Thoracic aorta (tissue), 2 donors: ENCODE measurements at regions not wholly inside any gene's neighbourhood (a gene's known extent, or its start where the extent isn't known, plus 50 kb on each side); places are given as distances from the start of the nearest gene placed in this dataset.

Experiments
- ATAC-seq: fragments of 150-250 bp; one replicate; pipeline ENCODE4 v1.8.0; 2017; ENCODE audit warnings: low read depth; ENCODE audit not compliant: insufficient number of reproducible peaks, low FRiP score
- DNase-seq: peaks from one replicate; pipeline ENCODE4 v3.0.0-alpha.2; 2020; ENCODE audit warnings: low spot score
- H3K27ac ChIP-seq, 2 donors: fragments of 200-600 bp; sonication (generic); 1 replicate in 1 of 2; 2 replicates in 1 of 2; pipeline ENCODE4 v1.5.1; 2016; ENCODE audit warnings: mild to moderate bottlenecking in 2 of 2, moderate library complexity in 2 of 2
- H3K27me3 ChIP-seq: fragments of 200-600 bp; sonication (generic); replicated peaks from 2 replicates; pipeline ENCODE4 v1.6.0; 2016; ENCODE audit warnings: mild to moderate bottlenecking; ENCODE audit not compliant: insufficient read depth
- H3K36me3 ChIP-seq: fragments of 200-600 bp; sonication (generic); one replicate; pipeline ENCODE4 v1.5.1; 2016
- H3K4me1 ChIP-seq, 2 donors: fragments of 200-600 bp; sonication (generic); 1 replicate in 1 of 2; 2 replicates in 1 of 2; pipeline versions ENCODE4 v1.5.1 to v1.6.0; 2016; ENCODE audit warnings: low read depth in 2 of 2, mild to moderate bottlenecking in 1 of 2; ENCODE audit not compliant: control insufficient read depth in 1 of 2
- H3K4me3 ChIP-seq: fragments of 200-600 bp; sonication (generic); 2 replicates; pipeline ENCODE4 v1.5.1; 2016; ENCODE audit warnings: mild to moderate bottlenecking
- H3K9me3 ChIP-seq: fragments of 200-600 bp; sonication (generic); 2 replicates; pipeline ENCODE4 v1.5.1; 2016
- CTCF ChIP-seq: fragments of 200-600 bp; sonication (generic); IDR thresholded peaks from one replicate; pipeline ENCODE4 v1.5.1; 2019; ENCODE audit warnings: antibody characterized with exemption

GRCh38 chr17:37802061-37802595 is 57.3 kb upstream of the HNF1B start:
- DNase-seq, result no peak
- H3K4me3 ChIP-seq, result no peak overlapping the region
- H3K36me3 ChIP-seq, result no peaks in the 10 kb centered on the region
- ATAC-seq, result no peak
- no peaks in the 10 kb centered on the region for H3K4me1 ChIP-seq
- no peak for TF ChIP-seq CTCF
- no peaks in the 10 kb centered on the region for H3K9me3 ChIP-seq
- no peak overlapping the region for H3K27ac ChIP-seq
- H3K27me3 ChIP-seq, result no peaks in the 10 kb centered on the region

- Histone ChIP-seq H3K9me3 (no peaks in the 10 kb centered on the region), H3K4me3 (no peak overlapping the region), H3K27ac (no peak overlapping the region), H3K27me3 (no peaks in the 10 kb centered on the region), H3K4me1 (no peaks in the 10 kb centered on the region), H3K36me3 (no peaks in the 10 kb centered on the region)
- no peak for DNase-seq
- no peak for ATAC-seq
- no peak for TF ChIP-seq CTCF
These were observed 56.3 kb upstream of the HNF1B start for GRCh38 chr17:37801171-37801570.

- Histone ChIP-seq H3K4me1 (no peaks in the 10 kb centered on the region), H3K9me3 (no peaks in the 10 kb centered on the region), H3K36me3 (no peaks in the 10 kb centered on the region), H3K27ac (no peak overlapping the region), H3K4me3 (no peak overlapping the region), H3K27me3 (no peaks in the 10 kb centered on the region)
- no peak for DNase-seq
- ATAC-seq, result no peak
- TF ChIP-seq CTCF, result no peak
These were observed 52.3 kb upstream of the HNF1B start for GRCh38 chr17:37797206-37797605.

GRCh38 chr17:37796076-37796475 is 51.2 kb upstream of the HNF1B start:
- DNase-seq (no peak), ATAC-seq (no peak)
- H3K9me3 ChIP-seq, result no peaks in the 10 kb centered on the region
- H3K27me3 ChIP-seq, result no peaks in the 10 kb centered on the region
- H3K36me3 ChIP-seq, result no peaks in the 10 kb centered on the region
- no peak overlapping the region for H3K27ac ChIP-seq
- H3K4me1 ChIP-seq, result no peaks in the 10 kb centered on the region
- H3K4me3 ChIP-seq, result no peak overlapping the region
- TF ChIP-seq CTCF, result no peak
